ENCODE measurements at regions not wholly inside any gene's neighbourhood (a gene's known extent, or its start where the extent isn't known, plus 50 kb on each side); places are given as distances from the start of the nearest gene placed in this dataset.
"Not testable (repeated sequence)": the region's sequence is repeated elsewhere in the genome, so short reads cannot be mapped to it uniquely, and the experiment has no call there.

GRCh38 chr5:104512063-104512825 is 949.7 kb upstream of the NUDT12 start:
- DNase-seq (ENCODE audit: low read depth, low spot score): no peak
- H3K4me3 ChIP-seq (ENCODE audit: low read depth, low read length): no peak overlapping the region
- ChIA-PET POLR2A (no interaction called here), CTCF (interaction anchor here (0.9 kb wide), 1 partner anchor 100 kb away, joined by 3 read pairs; no protein-coding TSS in a partner anchor)
- TF ChIP-seq CTCF (IDR thresholded peaks at IDR 0.05; ENCODE audit: insufficient read depth, low read length, missing control alignments): no peak

GRCh38 chr5:104498281-104498680 is 935.7 kb upstream of the NUDT12 start:
- CTCF ChIA-PET: no interaction called here
- DNase-seq (ENCODE audit: low read depth, low spot score): no peak
- TF ChIP-seq CTCF (IDR thresholded peaks at IDR 0.05; ENCODE audit: insufficient read depth, low read length, missing control alignments): no peak

GRCh38 chr5:104494083-104494482 is 931.5 kb upstream of the NUDT12 start:
- CTCF ChIA-PET: no interaction called here
- DNase-seq (ENCODE audit: low read depth, low spot score): no peak
- POLR2A ChIA-PET: no interaction called here
- no peak overlapping the region for H3K4me3 ChIP-seq (ENCODE audit: low read depth, low read length)
- TF ChIP-seq CTCF (IDR thresholded peaks at IDR 0.05; ENCODE audit: insufficient read depth, low read length, missing control alignments): no peak

More at GRCh38 chr5:104498281-104498680, 935.7 kb upstream of the NUDT12 start:
- H3K4me3 ChIP-seq (ENCODE audit: low read depth, low read length): no peak overlapping the region
- POLR2A ChIA-PET: no interaction called here

GRCh38 chr5:104472811-104473210 is 910.2 kb upstream of the NUDT12 start:
- TF ChIP-seq CTCF (IDR thresholded peaks at IDR 0.05; ENCODE audit: insufficient read depth, low read length, missing control alignments): no peak
- DNase-seq (ENCODE audit: low read depth, low spot score): no peak
- POLR2A ChIA-PET: no interaction called here
- H3K4me3 ChIP-seq (ENCODE audit: low read depth, low read length): no peak overlapping the region
- CTCF ChIA-PET: no interaction called here

- POLR2A ChIA-PET: no interaction called here
These were observed 893.5 kb upstream of the NUDT12 start for GRCh38 chr5:104456122-104456521.

GRCh38 chr5:104452550-104452949 is 890.0 kb upstream of the NUDT12 start:
- ChIA-PET CTCF (no interaction called here), POLR2A (no interaction called here)
- H3K4me3 ChIP-seq (ENCODE audit: low read depth, low read length): no peak overlapping the region
- DNase-seq (ENCODE audit: low read depth, low spot score): no peak
- no peak for TF ChIP-seq CTCF (IDR thresholded peaks at IDR 0.05; ENCODE audit: insufficient read depth, low read length, missing control alignments)

More at GRCh38 chr5:104456122-104456521, 893.5 kb upstream of the NUDT12 start:
- CTCF ChIA-PET: no interaction called here
- TF ChIP-seq CTCF (IDR thresholded peaks at IDR 0.05; ENCODE audit: insufficient read depth, low read length, missing control alignments): no peak
- H3K4me3 ChIP-seq (ENCODE audit: low read depth, low read length): no peak overlapping the region
- DNase-seq (ENCODE audit: low read depth, low spot score): no peak

GRCh38 chr5:104451911-104452310 is 889.3 kb upstream of the NUDT12 start:
- DNase-seq (ENCODE audit: low read depth, low spot score); POLR2A ChIA-PET; CTCF ChIA-PET; H3K4me3 ChIP-seq (ENCODE audit: low read depth, low read length): not testable (repeated sequence)
